Tibial nerve (tissue), 3 donors: ENCODE measurements at regions not wholly inside any gene's neighbourhood (a gene's known extent, or its start where the extent isn't known, plus 50 kb on each side); places are given as distances from the start of the nearest gene placed in this dataset.

ENCODE experiments used
- POLR2A ChIP-seq, 2 donors: fragments of 450-650 bp; IDR thresholded peaks; one replicate each; pipeline ENCODE4 v1.6.1; 2017; ENCODE audit warnings: antibody characterized with exemption in 2 of 2, mild to moderate bottlenecking in 2 of 2, moderate library complexity in 2 of 2
- TF ChIP-seq, protein P1 (sequence below), 5 experiments: fragments of 200-600 bp in 3 of 5; fragments of 450-650 bp in 2 of 5; sonication (generic) in 3 of 5; IDR thresholded peaks; one replicate each; pipeline ENCODE4 v1.5.1; 2016 to 2019; ENCODE audit warnings: antibody characterized with exemption in 5 of 5, mild to moderate bottlenecking in 3 of 5, moderate library complexity in 2 of 5

DNA sequence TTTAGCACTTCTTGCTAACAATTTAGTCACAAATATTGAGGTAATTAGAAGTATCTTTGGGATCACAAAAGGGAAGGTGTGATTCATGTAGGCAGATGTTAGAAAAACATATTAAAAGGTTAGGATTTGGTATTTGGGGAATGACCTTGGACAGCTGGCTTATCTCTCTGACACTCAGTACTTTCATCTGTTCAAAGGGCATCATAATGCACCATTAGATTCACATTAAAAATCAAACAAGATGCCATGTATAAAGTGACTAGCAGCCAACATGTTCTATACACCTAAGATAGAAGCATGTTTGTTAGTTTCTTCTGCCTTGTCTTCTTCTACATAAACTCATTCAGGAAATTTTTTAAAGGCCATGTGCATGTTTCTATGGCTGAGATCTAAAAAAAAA lies 56.5 kb upstream of the ESRRG start:
- TF ChIP-seq, protein P1, sequence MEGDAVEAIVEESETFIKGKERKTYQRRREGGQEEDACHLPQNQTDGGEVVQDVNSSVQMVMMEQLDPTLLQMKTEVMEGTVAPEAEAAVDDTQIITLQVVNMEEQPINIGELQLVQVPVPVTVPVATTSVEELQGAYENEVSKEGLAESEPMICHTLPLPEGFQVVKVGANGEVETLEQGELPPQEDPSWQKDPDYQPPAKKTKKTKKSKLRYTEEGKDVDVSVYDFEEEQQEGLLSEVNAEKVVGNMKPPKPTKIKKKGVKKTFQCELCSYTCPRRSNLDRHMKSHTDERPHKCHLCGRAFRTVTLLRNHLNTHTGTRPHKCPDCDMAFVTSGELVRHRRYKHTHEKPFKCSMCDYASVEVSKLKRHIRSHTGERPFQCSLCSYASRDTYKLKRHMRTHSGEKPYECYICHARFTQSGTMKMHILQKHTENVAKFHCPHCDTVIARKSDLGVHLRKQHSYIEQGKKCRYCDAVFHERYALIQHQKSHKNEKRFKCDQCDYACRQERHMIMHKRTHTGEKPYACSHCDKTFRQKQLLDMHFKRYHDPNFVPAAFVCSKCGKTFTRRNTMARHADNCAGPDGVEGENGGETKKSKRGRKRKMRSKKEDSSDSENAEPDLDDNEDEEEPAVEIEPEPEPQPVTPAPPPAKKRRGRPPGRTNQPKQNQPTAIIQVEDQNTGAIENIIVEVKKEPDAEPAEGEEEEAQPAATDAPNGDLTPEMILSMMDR (IDR thresholded peaks at IDR 0.05): no peak
- TF ChIP-seq POLR2A (IDR thresholded peaks at IDR 0.05): no peak
